PFSK-1 (cell line): ENCODE measurements at regions not wholly inside any gene's neighbourhood (a gene's known extent, or its start where the extent isn't known, plus 50 kb on each side); places are given as distances from the start of the nearest gene placed in this dataset.

Experiments
- FOXP2 ChIP-seq: optimal IDR thresholded peaks from 2 replicates; pipeline ENCODE3; 2011; ENCODE audit warnings: borderline replicate concordance, control low read depth, inconsistent platforms; ENCODE audit not compliant: insufficient read depth; ENCODE audit errors: extremely low read length, extremely low read depth
- POLR2AphosphoS5 ChIP-seq: IDR thresholded peaks from 2 replicates; pipeline ENCODE4 v1.6.1; 2012; ENCODE audit warnings: low read depth, mild to moderate bottlenecking, control low read depth, low read length, moderate library complexity
- SIN3A ChIP-seq: IDR thresholded peaks from 2 replicates; pipeline ENCODE4 v1.6.1; 2012; ENCODE audit warnings: mild to moderate bottlenecking, low read length, moderate library complexity, borderline replicate concordance; ENCODE audit not compliant: insufficient read depth
- TAF1 ChIP-seq: IDR thresholded peaks from 2 replicates; pipeline ENCODE4 v1.6.1; 2012; ENCODE audit warnings: low read length, control low read depth, borderline replicate concordance; ENCODE audit not compliant: insufficient read depth
- TF ChIP-seq, protein P1 (sequence below), 2 experiments: IDR thresholded peaks; 2 replicates each; pipeline versions ENCODE4 v1.6.1 to v1.8.0; 2011 to 2012; ENCODE audit warnings: low read depth in 2 of 2, low read length in 2 of 2, control low read depth in 1 of 2, inconsistent platforms in 1 of 2, mild to moderate bottlenecking in 1 of 2, moderate library complexity in 1 of 2; ENCODE audit not compliant: insufficient read depth in 1 of 2

- no peak for TF ChIP-seq FOXP2
- TF ChIP-seq TAF1: no peak
- TF ChIP-seq, protein P1, sequence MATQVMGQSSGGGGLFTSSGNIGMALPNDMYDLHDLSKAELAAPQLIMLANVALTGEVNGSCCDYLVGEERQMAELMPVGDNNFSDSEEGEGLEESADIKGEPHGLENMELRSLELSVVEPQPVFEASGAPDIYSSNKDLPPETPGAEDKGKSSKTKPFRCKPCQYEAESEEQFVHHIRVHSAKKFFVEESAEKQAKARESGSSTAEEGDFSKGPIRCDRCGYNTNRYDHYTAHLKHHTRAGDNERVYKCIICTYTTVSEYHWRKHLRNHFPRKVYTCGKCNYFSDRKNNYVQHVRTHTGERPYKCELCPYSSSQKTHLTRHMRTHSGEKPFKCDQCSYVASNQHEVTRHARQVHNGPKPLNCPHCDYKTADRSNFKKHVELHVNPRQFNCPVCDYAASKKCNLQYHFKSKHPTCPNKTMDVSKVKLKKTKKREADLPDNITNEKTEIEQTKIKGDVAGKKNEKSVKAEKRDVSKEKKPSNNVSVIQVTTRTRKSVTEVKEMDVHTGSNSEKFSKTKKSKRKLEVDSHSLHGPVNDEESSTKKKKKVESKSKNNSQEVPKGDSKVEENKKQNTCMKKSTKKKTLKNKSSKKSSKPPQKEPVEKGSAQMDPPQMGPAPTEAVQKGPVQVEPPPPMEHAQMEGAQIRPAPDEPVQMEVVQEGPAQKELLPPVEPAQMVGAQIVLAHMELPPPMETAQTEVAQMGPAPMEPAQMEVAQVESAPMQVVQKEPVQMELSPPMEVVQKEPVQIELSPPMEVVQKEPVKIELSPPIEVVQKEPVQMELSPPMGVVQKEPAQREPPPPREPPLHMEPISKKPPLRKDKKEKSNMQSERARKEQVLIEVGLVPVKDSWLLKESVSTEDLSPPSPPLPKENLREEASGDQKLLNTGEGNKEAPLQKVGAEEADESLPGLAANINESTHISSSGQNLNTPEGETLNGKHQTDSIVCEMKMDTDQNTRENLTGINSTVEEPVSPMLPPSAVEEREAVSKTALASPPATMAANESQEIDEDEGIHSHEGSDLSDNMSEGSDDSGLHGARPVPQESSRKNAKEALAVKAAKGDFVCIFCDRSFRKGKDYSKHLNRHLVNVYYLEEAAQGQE (IDR thresholded peaks at IDR 0.05; ENCODE audit: insufficient read depth in 1 of 2, low read depth in 2 of 2, low read length in 2 of 2): no peak
- no peak for TF ChIP-seq POLR2AphosphoS5
- no peak for TF ChIP-seq SIN3A
Observed at GRCh38 chr20:18879262-18879661, 65.7 kb downstream of the SCP2D1 start.

GRCh38 chr20:18886756-18887155, 73.2 kb downstream of the SCP2D1 start:
- no peak for TF ChIP-seq SIN3A
- TF ChIP-seq TAF1: no peak
- TF ChIP-seq, protein P1 (IDR thresholded peaks at IDR 0.05; ENCODE audit: insufficient read depth in 1 of 2, low read depth in 2 of 2, low read length in 2 of 2): no peak
- no peak for TF ChIP-seq FOXP2
- TF ChIP-seq POLR2AphosphoS5: no peak

DNA sequence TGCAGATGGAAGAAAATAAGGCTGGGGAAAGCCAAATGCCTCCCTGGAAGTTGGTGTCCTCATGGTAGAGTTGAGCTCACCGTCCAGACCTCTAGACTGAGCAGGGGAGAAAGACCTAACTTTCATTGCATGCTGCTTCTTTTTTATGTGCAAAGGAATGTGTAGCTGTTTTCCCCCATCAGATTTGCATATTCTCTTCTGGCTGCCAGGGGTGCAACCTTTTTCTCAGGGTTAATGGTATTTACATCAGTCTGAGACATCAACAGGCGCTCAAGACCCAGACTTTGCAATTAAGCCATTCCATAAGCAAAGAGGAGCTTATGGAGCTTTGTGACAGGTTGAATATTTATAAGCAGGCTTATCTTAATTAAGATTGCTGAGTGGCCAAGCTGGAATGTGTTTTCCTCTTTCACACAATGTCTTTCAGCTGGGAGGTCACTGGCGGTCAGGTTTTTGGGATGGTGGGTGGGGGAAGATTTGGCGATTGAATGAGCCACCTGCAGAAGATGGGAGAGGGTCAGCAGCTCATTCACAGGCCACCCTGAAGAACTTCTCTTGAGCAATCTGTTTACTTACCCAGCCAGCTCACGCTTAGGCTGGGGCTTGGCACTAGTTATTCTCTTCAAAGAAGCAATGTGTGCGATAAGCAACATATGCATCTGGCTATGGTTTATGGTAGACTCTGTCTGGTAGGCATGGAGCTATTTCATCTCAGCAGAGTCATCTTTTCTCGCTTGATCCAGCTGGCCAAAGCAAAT, 88.6 kb downstream of the SCP2D1 start:
- TF ChIP-seq TAF1 (no peak), FOXP2 (no peak), SIN3A (no peak), POLR2AphosphoS5 (no peak)
- TF ChIP-seq, protein P1 (IDR thresholded peaks at IDR 0.05; ENCODE audit: insufficient read depth in 1 of 2, low read depth in 2 of 2, low read length in 2 of 2): no peak

GRCh38 chr20:18904192-18904591, 90.6 kb downstream of the SCP2D1 start:
- TF ChIP-seq, protein P1 (IDR thresholded peaks at IDR 0.05; ENCODE audit: insufficient read depth in 1 of 2, low read depth in 2 of 2, low read length in 2 of 2): no peak
- no peak for TF ChIP-seq FOXP2
- TF ChIP-seq TAF1: no peak
- TF ChIP-seq POLR2AphosphoS5: no peak
- no peak for TF ChIP-seq SIN3A
